GM19099 (cell line): ENCODE measurements at regions not wholly inside any gene's neighbourhood (a gene's known extent, or its start where the extent isn't known, plus 50 kb on each side); places are given as distances from the start of the nearest gene placed in this dataset.

Experiments used
- POLR2A ChIP-seq: IDR thresholded peaks from 3 replicates; pipeline ENCODE4 v1.6.1; 2011; ENCODE audit warnings: low read depth; ENCODE audit not compliant: insufficient read length; ENCODE audit errors: extremely low read depth

DNA sequence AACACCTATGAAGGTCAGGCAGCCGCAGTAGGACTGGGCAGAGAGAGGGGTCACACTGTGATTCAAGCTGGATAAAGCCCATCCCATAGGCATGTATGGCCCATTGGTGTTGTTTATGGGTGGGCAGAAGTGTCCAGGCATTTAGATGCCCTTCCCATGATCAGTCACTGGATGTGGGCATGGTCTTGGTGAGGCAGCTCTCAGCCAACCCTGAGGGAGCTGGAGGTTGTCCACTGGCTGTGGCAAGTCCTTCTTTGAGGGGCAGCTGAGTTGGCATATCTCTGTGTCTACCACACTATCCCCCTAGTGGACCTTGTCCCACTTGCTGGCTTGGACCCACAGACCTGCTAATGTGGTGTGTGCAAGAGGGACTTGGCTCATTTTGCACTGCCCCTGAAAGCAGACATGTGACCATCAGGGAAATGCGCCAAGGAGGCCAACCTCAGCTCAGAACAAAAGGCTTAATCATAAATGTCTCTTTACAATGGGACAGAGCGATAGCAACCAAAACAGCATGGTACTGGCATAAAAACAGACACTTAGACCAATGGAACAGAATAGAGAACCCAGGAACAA, 82.0 kb downstream of the TMEM17 start:
- no peak for TF ChIP-seq POLR2A

DNA sequence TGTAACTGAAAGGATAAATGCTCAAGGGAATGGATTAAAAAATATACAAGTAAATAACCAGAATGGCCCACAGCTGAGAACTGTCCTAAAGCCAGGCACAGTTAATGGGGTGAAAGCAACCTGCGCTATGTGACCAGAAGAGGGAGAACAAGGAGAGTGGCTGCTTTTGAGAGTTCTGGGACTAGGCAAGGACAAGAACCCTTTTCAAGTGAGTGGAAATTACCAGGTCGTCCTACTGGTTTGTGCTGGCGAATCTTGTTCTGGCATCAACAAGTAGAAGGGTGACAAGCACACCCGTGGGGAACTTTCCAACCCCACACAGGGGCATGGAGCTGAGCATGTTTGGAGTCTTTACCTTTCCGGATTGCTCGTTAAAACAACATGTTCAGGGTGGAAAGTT, 82.8 kb downstream of the TMEM17 start:
- no peak for TF ChIP-seq POLR2A

DNA sequence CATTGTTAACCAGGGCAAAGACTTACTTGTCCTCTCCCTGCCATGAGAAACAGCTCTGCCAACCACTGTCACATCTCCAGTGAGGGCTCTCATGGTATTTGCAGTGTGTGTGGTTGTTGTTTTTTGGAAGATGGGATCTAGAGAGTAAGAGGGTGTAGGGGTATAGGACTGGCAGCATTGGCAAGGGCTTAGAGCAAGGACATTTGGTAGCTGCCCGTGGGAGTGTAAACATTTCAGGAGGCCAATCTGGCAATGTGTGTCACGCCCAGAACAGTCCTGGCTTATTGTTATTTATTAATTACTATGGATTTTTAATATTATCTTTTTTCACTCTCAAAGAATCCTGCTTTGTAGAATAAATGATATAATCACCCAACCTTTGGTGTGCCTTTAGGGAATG, 90.5 kb downstream of the TMEM17 start:
- no peak for TF ChIP-seq POLR2A

DNA sequence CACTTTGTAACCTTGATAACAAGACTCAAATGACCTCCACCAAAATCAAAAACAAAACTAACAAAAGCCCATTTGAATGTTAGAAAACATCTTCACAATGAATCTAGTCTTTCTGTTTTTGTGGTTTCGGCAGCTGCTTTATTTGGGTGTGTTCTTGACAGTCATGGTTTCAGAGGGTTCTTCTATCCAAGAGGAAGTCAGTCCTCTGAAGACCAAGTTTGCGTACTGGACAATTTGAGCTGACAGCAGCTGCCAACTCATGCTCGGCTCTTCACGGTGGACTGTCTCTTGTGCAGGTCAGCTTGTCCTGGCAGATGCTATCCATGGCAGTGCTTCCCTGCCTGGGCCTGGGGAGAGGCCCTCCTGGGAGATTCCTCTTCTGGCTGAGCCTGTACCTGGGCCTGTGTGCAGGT, 91.0 kb downstream of the TMEM17 start:
- no peak for TF ChIP-seq POLR2A

DNA sequence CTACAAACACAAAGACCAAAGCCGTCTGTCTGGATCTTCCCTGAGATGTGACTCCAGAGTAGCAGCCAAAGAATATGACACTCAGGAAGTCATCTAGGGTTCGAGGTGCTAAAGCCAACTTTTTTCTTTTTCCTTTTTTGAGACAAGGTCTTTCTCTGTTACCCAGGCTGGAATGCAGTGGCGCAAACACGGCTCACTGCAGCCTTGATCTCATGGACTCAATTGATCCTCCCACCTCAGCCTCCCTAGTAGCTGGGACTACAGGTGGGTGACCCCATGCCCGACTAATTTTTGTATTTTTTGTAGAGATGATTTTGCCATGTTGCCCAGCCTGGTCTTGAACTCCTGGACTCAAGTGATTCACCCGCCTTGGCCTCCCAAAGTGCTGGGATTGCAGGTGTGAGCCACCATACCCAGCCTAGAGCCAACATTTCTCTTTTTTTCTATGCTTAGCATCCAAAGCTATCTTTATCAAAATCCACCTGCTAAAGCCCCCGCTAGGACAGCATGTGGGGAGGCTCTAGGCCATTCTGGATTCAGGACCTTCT, 92.8 kb downstream of the TMEM17 start:
- TF ChIP-seq POLR2A = no peak

DNA sequence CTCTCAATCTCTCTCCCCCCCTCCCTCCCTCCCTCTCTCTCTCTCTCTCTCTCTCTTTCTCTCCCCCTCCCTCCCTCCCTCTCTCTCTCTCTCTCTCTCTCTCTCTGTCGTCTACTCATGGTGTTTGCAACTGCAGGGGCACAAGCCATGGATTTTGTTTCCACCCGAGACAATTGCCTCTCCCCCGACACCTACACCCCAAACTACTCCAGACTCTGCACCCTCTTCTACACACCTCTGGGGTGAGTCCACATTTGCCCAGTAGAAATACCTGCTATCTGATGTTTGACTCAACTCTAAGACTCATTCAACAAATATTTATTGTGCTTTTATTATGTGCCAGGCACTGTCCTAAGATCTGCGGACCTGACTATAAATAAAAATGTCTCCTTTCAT, 93.7 kb downstream of the TMEM17 start:
- TF ChIP-seq POLR2A = no peak

DNA sequence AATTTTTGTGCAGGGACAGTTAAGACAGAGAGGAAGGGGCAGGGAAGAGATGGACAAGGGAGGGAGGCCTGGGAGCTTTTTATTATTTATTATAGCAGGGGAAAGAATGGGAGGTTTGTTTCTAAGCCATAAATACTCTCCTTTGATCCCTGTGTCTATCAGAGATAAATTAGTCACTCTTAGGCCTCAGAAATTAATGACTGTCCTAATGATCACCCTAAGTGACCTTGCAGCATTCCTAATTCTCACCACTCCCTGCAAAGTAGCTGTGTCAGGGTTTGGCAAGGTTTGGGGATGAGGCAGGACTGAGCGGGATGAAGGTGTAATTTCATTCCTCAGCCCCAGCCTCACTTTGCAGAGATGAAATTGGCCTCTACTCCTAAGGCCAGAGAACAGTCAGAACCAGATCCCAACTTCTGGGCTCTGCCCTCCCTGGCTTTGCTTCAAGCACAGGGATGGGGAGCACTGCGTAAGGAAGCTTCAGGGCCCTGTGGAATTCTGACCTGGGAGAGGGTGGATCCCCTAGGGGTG, 95.0 kb downstream of the TMEM17 start:
- TF ChIP-seq POLR2A = no peak

DNA sequence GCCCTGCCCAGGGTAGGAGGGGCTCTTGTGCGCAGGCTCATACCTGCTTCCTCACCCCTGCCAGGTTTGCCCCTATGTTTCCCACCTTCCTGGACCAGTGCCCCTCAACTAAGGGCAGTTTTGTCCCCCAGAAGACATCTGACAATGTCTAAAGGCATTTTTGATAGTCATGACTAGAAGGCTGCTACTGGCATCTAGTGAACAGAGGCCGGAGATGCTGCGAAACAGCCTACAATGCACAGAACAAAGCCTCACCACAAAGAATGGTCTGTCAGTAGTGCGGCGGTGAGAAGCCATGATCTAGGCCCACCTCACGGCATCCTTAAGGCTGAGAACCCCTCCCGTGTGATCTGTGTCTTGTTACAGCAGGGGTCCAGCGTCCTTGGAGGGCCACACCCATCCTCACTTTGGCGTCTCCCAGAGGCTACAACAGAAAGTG, 96.0 kb downstream of the TMEM17 start:
- TF ChIP-seq POLR2A = no peak

DNA sequence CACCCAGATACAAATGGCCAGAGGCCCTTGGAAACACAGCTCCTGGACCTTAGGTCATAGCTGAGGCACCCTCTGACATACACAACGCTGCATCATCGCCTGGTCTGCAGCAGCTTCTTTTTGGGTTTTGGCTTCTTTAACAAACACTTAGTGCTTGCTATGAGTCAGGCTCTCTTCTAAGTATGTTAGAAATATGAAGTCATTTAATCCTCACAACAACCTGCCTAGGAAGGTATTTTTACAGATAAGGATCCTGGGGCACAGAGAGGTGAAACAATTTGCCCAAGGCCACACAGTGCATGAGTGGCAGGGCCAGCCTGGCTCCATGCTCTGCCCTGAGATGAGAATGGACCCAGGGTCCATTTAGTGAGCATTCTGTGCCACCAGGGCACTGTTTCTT, 96.6 kb downstream of the TMEM17 start:
- no peak for TF ChIP-seq POLR2A

DNA sequence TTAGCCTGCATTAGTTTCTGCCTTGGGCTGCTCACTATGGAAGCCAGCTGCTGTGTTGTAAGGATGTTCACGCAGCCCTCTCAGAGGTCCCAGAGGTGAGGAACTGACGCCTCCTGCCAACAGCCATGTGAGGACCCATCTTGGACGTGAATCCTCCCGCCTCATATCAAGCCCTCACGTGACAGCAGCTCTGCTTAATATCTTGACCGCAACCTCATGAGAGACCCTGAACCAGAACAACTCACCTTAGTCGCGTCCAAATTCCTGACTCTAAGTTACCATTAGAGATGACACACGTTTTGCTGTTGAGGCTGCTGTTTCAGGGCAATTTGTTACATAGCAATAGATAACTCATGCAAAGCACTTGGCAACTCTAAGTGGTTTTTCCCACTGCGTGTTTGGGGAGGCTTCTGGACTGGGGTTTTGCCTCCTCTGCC, 97.7 kb downstream of the TMEM17 start:
- no peak for TF ChIP-seq POLR2A

DNA sequence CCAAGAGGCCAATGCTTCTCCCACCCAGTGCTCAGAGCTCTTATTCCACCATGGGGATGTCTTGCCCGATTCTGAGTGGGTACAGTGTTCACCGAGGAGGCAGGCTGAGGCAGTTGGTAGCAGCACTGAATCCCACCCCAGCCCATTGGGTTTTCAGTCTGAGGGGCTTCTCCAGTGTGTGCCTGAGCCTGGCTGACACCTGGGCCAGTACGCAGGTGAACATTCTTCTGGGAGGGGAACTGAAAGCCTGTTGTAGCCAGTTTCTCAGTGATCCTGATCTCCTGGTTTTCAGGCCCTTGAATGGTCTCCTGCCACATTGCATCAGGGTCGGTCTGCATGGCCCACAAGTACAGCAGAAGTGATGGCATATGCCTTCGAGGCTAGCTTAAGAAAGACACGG, 98.2 kb downstream of the TMEM17 start:
- no peak for TF ChIP-seq POLR2A

DNA sequence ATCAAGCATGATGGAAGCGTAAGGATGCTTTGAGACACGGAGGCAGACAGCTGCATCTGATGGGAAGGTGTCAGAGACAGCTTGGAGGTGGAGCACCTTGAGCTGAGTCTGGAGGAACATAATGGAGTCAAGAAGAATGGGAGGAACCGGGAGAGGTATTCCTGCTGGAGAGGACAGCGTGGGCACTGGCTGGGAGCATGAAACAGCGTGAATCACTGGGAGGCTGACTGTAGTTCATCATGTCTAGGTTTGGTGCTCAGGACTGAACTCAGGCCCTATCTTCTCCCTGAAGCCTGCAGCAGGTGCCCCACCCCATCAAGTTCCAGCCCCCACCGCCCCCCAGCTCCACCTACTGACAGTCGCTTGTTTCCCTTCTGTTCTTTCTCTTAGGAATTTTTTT, 98.6 kb downstream of the TMEM17 start:
- no peak for TF ChIP-seq POLR2A

DNA sequence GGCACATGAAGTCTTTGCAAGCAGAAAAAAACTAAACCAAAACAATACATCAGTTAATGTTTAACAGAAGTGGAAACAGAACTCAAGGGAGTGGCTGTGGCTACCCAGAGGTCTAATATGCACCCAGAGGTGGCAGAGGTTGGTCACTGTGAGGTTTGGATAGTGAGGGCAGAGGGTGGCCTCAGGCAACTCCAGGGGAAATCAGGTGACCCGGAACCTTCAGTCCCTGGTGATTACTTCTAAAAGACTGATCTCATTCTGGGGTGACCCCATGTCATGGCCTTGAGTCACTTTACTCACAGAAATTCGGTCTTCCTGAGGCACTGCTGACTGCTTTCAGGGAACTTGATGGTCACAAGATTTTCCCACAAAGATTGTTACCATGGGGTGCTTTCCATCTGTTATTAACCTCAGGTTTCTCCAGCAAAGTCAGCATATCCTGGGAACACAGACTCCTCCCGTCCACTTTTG, 99.4 kb downstream of the TMEM17 start:
- TF ChIP-seq POLR2A = no peak

DNA sequence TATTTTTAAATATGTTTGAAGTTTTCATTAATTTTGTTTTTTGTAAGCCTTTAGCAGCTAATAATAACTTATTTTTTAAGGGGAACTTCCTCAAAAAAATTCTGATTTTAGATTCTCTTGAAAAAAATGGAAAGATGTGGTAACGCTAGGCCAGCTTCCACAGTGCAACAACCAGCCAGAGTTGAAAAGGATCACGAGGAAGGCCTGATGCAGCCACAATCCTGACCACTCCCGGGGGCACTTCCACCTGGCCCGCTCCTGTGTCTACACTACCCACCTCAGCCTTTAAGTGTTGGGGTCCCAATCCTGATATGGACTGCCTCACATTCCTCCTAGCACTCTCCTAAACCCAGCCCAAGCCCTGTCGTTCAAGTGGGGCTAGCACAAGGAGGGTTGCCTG, 101.1 kb downstream of the TMEM17 start:
- TF ChIP-seq POLR2A = no peak

DNA sequence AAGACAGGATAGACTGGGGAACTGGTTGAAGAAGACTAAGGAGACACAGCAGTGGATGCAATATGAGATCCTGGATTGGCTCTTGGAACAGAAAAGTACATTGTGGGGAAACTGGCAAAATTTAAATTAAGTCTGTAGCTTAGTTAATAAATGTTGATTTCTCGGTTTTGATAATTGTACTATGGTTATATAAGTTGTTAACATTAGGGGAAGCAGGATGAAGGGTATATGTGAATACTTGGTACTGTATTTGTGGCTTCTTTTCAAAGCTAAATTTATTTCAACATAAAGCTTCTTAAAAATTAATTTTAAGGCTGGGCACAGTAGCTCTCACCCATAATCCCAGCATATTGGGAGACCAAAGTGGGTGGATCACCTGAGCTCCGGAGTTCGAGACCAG, 103.8 kb downstream of the TMEM17 start:
- no peak for TF ChIP-seq POLR2A

DNA sequence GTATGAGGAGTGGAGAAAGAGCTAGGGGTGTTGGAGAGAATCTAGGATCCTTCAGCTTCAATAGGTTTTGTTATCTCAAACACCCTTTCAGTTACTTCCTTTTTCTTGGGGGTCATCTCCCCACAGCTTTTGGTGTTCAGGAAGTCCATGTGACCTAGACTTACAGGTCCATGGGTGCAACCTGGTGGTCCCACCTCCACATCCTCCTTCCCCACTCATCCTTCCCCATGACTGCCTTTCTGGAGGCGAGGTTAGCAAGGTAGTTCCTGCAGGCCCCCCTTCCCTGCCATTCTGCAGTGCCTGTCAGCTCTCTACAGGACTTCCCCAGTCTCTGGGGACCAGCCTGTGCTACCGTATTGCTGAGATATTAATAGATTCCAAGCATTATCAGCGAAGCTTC, 107.6 kb downstream of the TMEM17 start:
- TF ChIP-seq POLR2A = no peak

DNA sequence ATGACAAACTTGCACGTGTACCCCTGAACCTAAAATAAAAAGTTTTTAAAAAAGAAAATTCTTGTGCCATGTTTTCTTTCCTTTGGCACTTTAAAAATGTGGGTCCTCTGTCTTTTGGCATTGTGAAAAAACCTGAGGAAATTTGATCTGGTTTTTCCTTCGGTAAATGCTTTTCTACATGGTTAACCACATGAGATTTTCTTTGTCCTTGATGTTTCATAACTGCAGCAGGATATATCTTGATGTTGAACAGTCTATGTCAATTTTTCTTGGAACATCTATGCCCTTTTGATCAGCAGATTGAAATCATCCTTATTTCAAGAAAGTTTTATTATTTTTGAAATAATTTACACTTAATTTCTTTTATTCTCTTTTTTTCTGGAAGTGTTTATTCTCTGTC, 109.1 kb downstream of the TMEM17 start:
- no peak for TF ChIP-seq POLR2A
